Nephron (organoid): ENCODE measurements at regions not wholly inside any gene's neighbourhood (a gene's known extent, or its start where the extent isn't known, plus 50 kb on each side); places are given as distances from the start of the nearest gene placed in this dataset.

ENCODE experiments used
- H3K27ac Mint-ChIP-seq, 3 experiments: 2 replicates each; pipeline ENCODE4 v1.8.0; 2020; ENCODE audit warnings: mixed read lengths in 3 of 3, mild to moderate bottlenecking in 2 of 3, moderate library complexity in 1 of 3
- H3K27me3 Mint-ChIP-seq: 2 replicates; pipeline ENCODE4 v1.8.0; 2021; ENCODE audit warnings: low read depth, mild to moderate bottlenecking, moderate library complexity, mixed read lengths
- H3K36me3 Mint-ChIP-seq: 2 replicates; pipeline ENCODE4 v1.8.0; 2020; ENCODE audit warnings: low read depth, mixed read lengths
- H3K4me1 Mint-ChIP-seq: 2 replicates; pipeline ENCODE4 v1.8.0; 2020; ENCODE audit warnings: mixed read lengths
- H3K4me3 Mint-ChIP-seq, 3 experiments: 2 replicates each; pipeline ENCODE4 v1.8.0; 2020; ENCODE audit warnings: mild to moderate bottlenecking in 3 of 3, mixed read lengths in 3 of 3, moderate library complexity in 2 of 3
- H3K9me3 Mint-ChIP-seq: 2 replicates; pipeline ENCODE4 v1.8.0; 2020; ENCODE audit warnings: mixed read lengths
- CTCF ChIP-seq, 3 experiments: fragments of 200-600 bp; sonication (generic); IDR thresholded peaks; one replicate each; pipeline ENCODE4 v1.5.0; 2021; ENCODE audit warnings: antibody characterized with exemption in 3 of 3; ENCODE audit not compliant: unreplicated experiment in 3 of 3

GRCh38 chr11:97965849-97966646 is 1054.7 kb upstream of the CNTN5 start:
- Mint-ChIP-seq H3K4me1 (no peaks in the 10 kb centered on the region), H3K27me3 (no peaks in the 10 kb centered on the region), H3K9me3 (no peaks in the 10 kb centered on the region), H3K27ac (no peak overlapping the region), H3K4me3 (no peak overlapping the region), H3K36me3 (no peaks in the 10 kb centered on the region)
- TF ChIP-seq CTCF (IDR thresholded peaks at IDR 0.05; ENCODE audit: unreplicated experiment in 3 of 3), result no peak

GRCh38 chr11:97966901-97967300 is 1053.8 kb upstream of the CNTN5 start:
- Mint-ChIP-seq H3K27ac (no peak overlapping the region), H3K36me3 (no peaks in the 10 kb centered on the region), H3K9me3 (no peaks in the 10 kb centered on the region), H3K4me3 (no peak overlapping the region), H3K27me3 (no peaks in the 10 kb centered on the region), H3K4me1 (no peaks in the 10 kb centered on the region)
- TF ChIP-seq CTCF (IDR thresholded peaks at IDR 0.05; ENCODE audit: unreplicated experiment in 3 of 3), result no peak

GRCh38 chr11:97968071-97968470 is 1052.7 kb upstream of the CNTN5 start:
- H3K4me1 Mint-ChIP-seq, result no peaks in the 10 kb centered on the region
- H3K4me3 Mint-ChIP-seq, result no peak overlapping the region
- H3K27me3 Mint-ChIP-seq, result no peaks in the 10 kb centered on the region
- H3K36me3 Mint-ChIP-seq, result no peaks in the 10 kb centered on the region
- no peak for TF ChIP-seq CTCF (IDR thresholded peaks at IDR 0.05; ENCODE audit: unreplicated experiment in 3 of 3)
- H3K27ac Mint-ChIP-seq, result no peak overlapping the region
- H3K9me3 Mint-ChIP-seq, result no peaks in the 10 kb centered on the region

GRCh38 chr11:97972731-97973130 is 1048.0 kb upstream of the CNTN5 start:
- Mint-ChIP-seq H3K27ac (no peak overlapping the region), H3K36me3 (no peaks in the 10 kb centered on the region), H3K4me1 (peaks cover 6% of the 10 kb centered on the region), H3K4me3 (no peak overlapping the region), H3K9me3 (no peaks in the 10 kb centered on the region), H3K27me3 (no peaks in the 10 kb centered on the region)
- no peak for TF ChIP-seq CTCF (IDR thresholded peaks at IDR 0.05; ENCODE audit: unreplicated experiment in 3 of 3)

- no peak for TF ChIP-seq CTCF (IDR thresholded peaks at IDR 0.05; ENCODE audit: unreplicated experiment in 3 of 3)
- Mint-ChIP-seq H3K4me1 (peaks cover 6% of the 10 kb centered on the region), H3K4me3 (no peak overlapping the region), H3K9me3 (no peaks in the 10 kb centered on the region), H3K36me3 (no peaks in the 10 kb centered on the region), H3K27me3 (no peaks in the 10 kb centered on the region), H3K27ac (no peak overlapping the region)
Measured at GRCh38 chr11:97973352-97973857, 1047.3 kb upstream of the CNTN5 start.
